SK-N-SH (cell line): ENCODE measurements at regions not wholly inside any gene's neighbourhood (a gene's known extent, or its start where the extent isn't known, plus 50 kb on each side); places are given as distances from the start of the nearest gene placed in this dataset.

Source experiments
- CTCF ChIA-PET: fragments of 300-600, 350-600 bp; formaldehyde crosslinking; extraction: SDS; loops from one replicate; lab custom pipeline; 2021; lab: Yijun Ruan, JAX
- POLR2A ChIA-PET: fragments of 350-600 bp; sonication (Branson Sonifier 250); formaldehyde crosslinking; extraction: SDS; loops from one replicate; lab custom pipeline; 2020; ENCODE audit warnings: antibody characterized with exemption, inconsistent platforms; lab: Yijun Ruan, JAX
- DNase-seq: peaks from one replicate; pipeline ENCODE4 v3.0.0; 2012
- H2AFZ ChIP-seq: fragments of 200-600 bp; sonication (generic); 2 replicates; pipeline ENCODE4 v1.8.1; 2016; ENCODE audit warnings: antibody characterized with exemption, mild to moderate bottlenecking, low read depth
- H3F3A ChIP-seq: fragments of 200-600 bp; sonication (generic); replicated peaks from 2 replicates; pipeline ENCODE3; 2016; ENCODE audit warnings: antibody characterized with exemption, mild to moderate bottlenecking; ENCODE audit not compliant: insufficient read depth
- H3K27ac ChIP-seq, 2 experiments: fragments of 200-500 bp in 1 of 2; fragments of 200-600 bp in 1 of 2; sonication (Bioruptor generic) in 1 of 2; sonication (generic), shearing (Covaris generic) in 1 of 2; 2 replicates each; pipeline versions ENCODE4 v1.5.1 to v1.6.1; 2014 to 2016; ENCODE audit warnings: low read depth in 2 of 2, inconsistent platforms in 1 of 2, low read length in 1 of 2, mild to moderate bottlenecking in 1 of 2, mixed read lengths in 1 of 2
- H3K27me3 ChIP-seq: fragments of 200-600 bp; sonication (generic), shearing (Covaris generic); 2 replicates; pipeline ENCODE4 v1.6.1; 2016; ENCODE audit warnings: mixed run types; ENCODE audit not compliant: insufficient read depth
- H3K36me3 ChIP-seq, 2 experiments: fragments of 200-500 bp in 1 of 2; fragments of 200-600 bp in 1 of 2; sonication (Bioruptor generic) in 1 of 2; sonication (generic) in 1 of 2; replicated peaks in 1 of 2; 2 replicates each; pipeline versions ENCODE3 to v1.5.1; 2014 to 2016; ENCODE audit warnings: low read length in 1 of 2, mild to moderate bottlenecking in 1 of 2; ENCODE audit not compliant: insufficient read depth in 2 of 2, control insufficient read depth in 1 of 2
- H3K4me1 ChIP-seq, 2 experiments: fragments of 200-500 bp in 1 of 2; fragments of 200-600 bp in 1 of 2; sonication (Bioruptor generic) in 1 of 2; sonication (generic), shearing (Covaris generic) in 1 of 2; 2 replicates each; pipeline versions ENCODE4 v1.5.1 to v1.6.1; 2014 to 2016; ENCODE audit warnings: low read depth in 1 of 2, low read length in 1 of 2, mixed run types in 1 of 2; ENCODE audit not compliant: insufficient read depth in 2 of 2, control insufficient read depth in 1 of 2
- H3K4me2 ChIP-seq: fragments of 200-600 bp; sonication (generic), shearing (Covaris generic); 2 replicates; pipeline ENCODE4 v1.6.1; 2017; ENCODE audit warnings: mixed run types
- H3K4me3 ChIP-seq, 2 experiments: fragments of 200-500 bp in 1 of 2; fragments of 200-600 bp in 1 of 2; sonication (Bioruptor generic) in 1 of 2; sonication (generic), shearing (Covaris generic) in 1 of 2; 2 replicates each; pipeline versions ENCODE4 v1.5.1 to v1.8.1; 2014 to 2016; ENCODE audit warnings: low read depth in 2 of 2, inconsistent platforms in 1 of 2, low read length in 1 of 2, mild to moderate bottlenecking in 1 of 2, mixed read lengths in 1 of 2, moderate library complexity in 1 of 2
- H3K79me2 ChIP-seq: fragments of 200-600 bp; sonication (generic); 2 replicates; pipeline ENCODE4 v1.8.1; 2017; ENCODE audit warnings: mild to moderate bottlenecking; ENCODE audit not compliant: insufficient read depth
- H3K9ac ChIP-seq: fragments of 200-600 bp; sonication (generic); 2 replicates; pipeline ENCODE4 v1.6.1; 2017; ENCODE audit warnings: mixed run types
- H3K9me2 ChIP-seq: fragments of 200-600 bp; sonication (generic); 2 replicates; pipeline ENCODE4 v1.6.1; 2017; ENCODE audit warnings: mixed run types
- H3K9me3 ChIP-seq: fragments of 200-600 bp; sonication (generic); 2 replicates; pipeline ENCODE4 v1.6.1; 2017; ENCODE audit warnings: mixed run types, mild to moderate bottlenecking, moderate library complexity
- H4K20me1 ChIP-seq: fragments of 200-600 bp; sonication (generic); 2 replicates; pipeline ENCODE4 v1.6.1; 2017; ENCODE audit warnings: mild to moderate bottlenecking, mixed run types; ENCODE audit not compliant: insufficient read depth
- CHD2 ChIP-seq: fragments of 150-350 bp; IDR thresholded peaks from 2 replicates; pipeline ENCODE4 v1.6.1; 2018; ENCODE audit warnings: low read length; ENCODE audit not compliant: partially characterized antibody
- ELF1 ChIP-seq: IDR thresholded peaks from 2 replicates; pipeline ENCODE4 v1.4.0; 2012
- EZH2phosphoT487 ChIP-seq: fragments of 200-600 bp; sonication (generic); IDR thresholded peaks from 2 replicates; pipeline ENCODE4 v1.6.1; 2017; ENCODE audit warnings: low read depth, mixed run types, mild to moderate bottlenecking, antibody characterized with exemption, moderate library complexity, borderline replicate concordance
- FOSL2 ChIP-seq: IDR thresholded peaks from 2 replicates; pipeline ENCODE4 v1.4.0; 2012; ENCODE audit warnings: low read depth, mild to moderate bottlenecking, moderate library complexity, borderline replicate concordance
- FOXJ3 ChIP-seq: sonication (generic); formaldehyde crosslinking; IDR thresholded peaks from 2 replicates; pipeline ENCODE4 v1.5.1; 2020; ENCODE audit warnings: mild to moderate bottlenecking, missing genetic modification reagents
- GABPA ChIP-seq: IDR thresholded peaks from 2 replicates; pipeline ENCODE4 v1.4.0; 2012; ENCODE audit warnings: low read depth, mild to moderate bottlenecking
- MXI1 ChIP-seq: IDR thresholded peaks from 2 replicates; pipeline ENCODE4 v1.6.1; 2012; ENCODE audit warnings: mild to moderate bottlenecking, low read depth, low read length, improper control_type of control experiment
- NFIC ChIP-seq: IDR thresholded peaks from 2 replicates; pipeline ENCODE4 v1.4.0; 2012; ENCODE audit warnings: borderline replicate concordance
- NRF1 ChIP-seq: IDR thresholded peaks from 2 replicates; pipeline ENCODE4 v1.6.1; 2012; ENCODE audit warnings: low read depth, mild to moderate bottlenecking, low read length
- POLR2AphosphoS5 ChIP-seq: IDR thresholded peaks from 2 replicates; pipeline ENCODE4 v1.6.1; 2012; ENCODE audit warnings: low read depth, low read length
- RCOR1 ChIP-seq: fragments of 150-350 bp; IDR thresholded peaks from 2 replicates; pipeline ENCODE4 v1.6.1; 2017; ENCODE audit warnings: antibody characterized with exemption, low read length
- RFX5 ChIP-seq: IDR thresholded peaks from 2 replicates; pipeline ENCODE4 v1.6.1; 2012; ENCODE audit warnings: mild to moderate bottlenecking, improper control_type of control experiment, low read length
- SIN3A ChIP-seq: IDR thresholded peaks from 2 replicates; pipeline ENCODE4 v1.6.1; 2012; ENCODE audit warnings: low read depth, mild to moderate bottlenecking, low read length, moderate library complexity, borderline replicate concordance
- TCF12 ChIP-seq: IDR thresholded peaks from 2 replicates; pipeline ENCODE4 v1.4.0; 2012
- TEAD4 ChIP-seq: IDR thresholded peaks from 2 replicates; pipeline ENCODE4 v1.4.0; 2012; ENCODE audit warnings: mild to moderate bottlenecking, borderline replicate concordance; ENCODE audit not compliant: insufficient read depth
- WGBS: methylation state at CpG from one replicate; pipeline ENCODE4 v1.1.6; 2017; ENCODE audit warnings: low lambda C conversion rate; 5-methylcytosine and 5-hydroxymethylcytosine counted together
- TF ChIP-seq, protein P1 (sequence below): IDR thresholded peaks from 2 replicates; pipeline ENCODE4 v1.4.0; 2012; ENCODE audit warnings: low read depth
- TF ChIP-seq, protein P2 (sequence below): IDR thresholded peaks from 2 replicates; pipeline ENCODE4 v1.4.0; 2012; ENCODE audit warnings: low read depth, borderline replicate concordance
- TF ChIP-seq, protein P3 (sequence below): IDR thresholded peaks from 2 replicates; pipeline ENCODE4 v1.4.0; 2012; ENCODE audit warnings: low read depth, borderline replicate concordance
- TF ChIP-seq, protein P4 (sequence below): IDR thresholded peaks from 2 replicates; pipeline ENCODE4 v1.6.1; 2012; ENCODE audit warnings: mild to moderate bottlenecking, low read depth, low read length, moderate library complexity
- TF ChIP-seq, protein P5 (sequence below): fragments of 150-350 bp; IDR thresholded peaks from 2 replicates; pipeline ENCODE4 v1.6.1; 2016; ENCODE audit warnings: mild to moderate bottlenecking, low read depth, low read length

DNA sequence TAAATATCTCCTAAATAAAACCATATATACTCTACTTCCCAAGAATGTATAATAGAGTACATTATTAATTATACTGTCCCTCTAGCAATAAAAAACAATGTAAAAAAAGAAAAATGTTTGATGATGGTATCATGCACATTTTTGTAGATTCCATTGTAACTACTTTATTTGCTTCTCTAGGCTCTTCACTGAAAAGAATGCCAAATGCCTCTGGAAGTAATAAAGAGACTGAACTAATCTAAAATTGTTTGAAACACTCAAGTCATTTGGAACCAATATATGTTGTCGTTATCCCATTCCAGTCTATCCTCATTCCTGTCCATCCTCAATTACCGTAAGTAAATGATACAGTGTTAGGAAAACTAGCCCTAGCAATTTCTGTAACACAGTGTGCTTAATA, 233.6 kb downstream of the C12orf50 start:
- Histone ChIP-seq H3K9ac (no peak overlapping the region), H2AFZ (no peak overlapping the region; the same call in 1 of the 2 replicates), H3F3A (peaks cover 4% of the 10 kb centered on the region), H3K36me3 (no peaks in the 10 kb centered on the region), H3K9me2 (0 out of 2 replicates have a peak, but pooled peaks cover 3% of the 10 kb centered on the region), H3K9me3 (no peaks in the 10 kb centered on the region), H4K20me1 (no peaks in the 10 kb centered on the region), H3K79me2 (no peaks in the 10 kb centered on the region), H3K27me3 (no peaks in the 10 kb centered on the region), H3K27ac (peak overlapping the region in 1 of 2 experiments; percentile 28; a peak in 1 of 4 replicates), H3K4me2 (no peak overlapping the region), H3K4me1 (peaks cover 0 to 10% of the 10 kb centered on the region in 2 experiments; a peak in 2 of 4 replicates), H3K4me3 (no peak overlapping the region)
- POLR2A ChIA-PET, result no interaction called here
- TF ChIP-seq ELF1 (no peak), TCF12 (peak; percentile 42)
- 58% methylated on average over 2 of the region's 2 CpGs for WGBS
- DNase-seq, result no peak
- CTCF ChIA-PET, result no interaction called here

DNA sequence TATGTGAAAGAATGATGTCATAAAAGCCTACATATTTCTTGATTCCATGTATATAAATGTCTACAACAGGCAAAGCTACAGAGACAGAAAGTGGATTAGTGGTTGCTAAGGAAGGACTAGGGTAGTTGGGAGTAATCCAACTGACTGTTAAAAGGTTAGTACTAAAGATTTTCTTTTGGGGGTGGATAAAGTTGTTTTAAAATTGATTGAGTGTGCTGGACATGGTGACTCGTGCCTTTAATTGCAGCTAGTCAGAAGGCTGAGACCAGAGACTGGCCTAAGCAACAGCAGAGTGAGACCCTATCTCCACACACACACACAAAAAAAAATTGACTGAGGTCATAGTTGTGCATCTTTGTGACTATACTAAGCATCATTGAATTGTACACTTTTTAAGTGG, 234.3 kb downstream of the C12orf50 start:
- WGBS, result 63% methylated on average over 1 of the region's 1 CpG
- TF ChIP-seq, protein P1, sequence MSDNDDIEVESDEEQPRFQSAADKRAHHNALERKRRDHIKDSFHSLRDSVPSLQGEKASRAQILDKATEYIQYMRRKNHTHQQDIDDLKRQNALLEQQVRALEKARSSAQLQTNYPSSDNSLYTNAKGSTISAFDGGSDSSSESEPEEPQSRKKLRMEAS, result no peak
- TF ChIP-seq FOXJ3, result no peak
- TF ChIP-seq RFX5, result no peak
- TF ChIP-seq EZH2phosphoT487, result no peak
- TF ChIP-seq, protein P2, sequence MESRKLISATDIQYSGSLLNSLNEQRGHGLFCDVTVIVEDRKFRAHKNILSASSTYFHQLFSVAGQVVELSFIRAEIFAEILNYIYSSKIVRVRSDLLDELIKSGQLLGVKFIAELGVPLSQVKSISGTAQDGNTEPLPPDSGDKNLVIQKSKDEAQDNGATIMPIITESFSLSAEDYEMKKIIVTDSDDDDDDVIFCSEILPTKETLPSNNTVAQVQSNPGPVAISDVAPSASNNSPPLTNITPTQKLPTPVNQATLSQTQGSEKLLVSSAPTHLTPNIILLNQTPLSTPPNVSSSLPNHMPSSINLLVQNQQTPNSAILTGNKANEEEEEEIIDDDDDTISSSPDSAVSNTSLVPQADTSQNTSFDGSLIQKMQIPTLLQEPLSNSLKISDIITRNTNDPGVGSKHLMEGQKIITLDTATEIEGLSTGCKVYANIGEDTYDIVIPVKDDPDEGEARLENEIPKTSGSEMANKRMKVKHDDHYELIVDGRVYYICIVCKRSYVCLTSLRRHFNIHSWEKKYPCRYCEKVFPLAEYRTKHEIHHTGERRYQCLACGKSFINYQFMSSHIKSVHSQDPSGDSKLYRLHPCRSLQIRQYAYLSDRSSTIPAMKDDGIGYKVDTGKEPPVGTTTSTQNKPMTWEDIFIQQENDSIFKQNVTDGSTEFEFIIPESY, result no peak
- TF ChIP-seq FOSL2, result no peak
- TF ChIP-seq TEAD4, result no peak
- no peak for TF ChIP-seq NFIC
- no peak for TF ChIP-seq RCOR1
- TF ChIP-seq, protein P3, sequence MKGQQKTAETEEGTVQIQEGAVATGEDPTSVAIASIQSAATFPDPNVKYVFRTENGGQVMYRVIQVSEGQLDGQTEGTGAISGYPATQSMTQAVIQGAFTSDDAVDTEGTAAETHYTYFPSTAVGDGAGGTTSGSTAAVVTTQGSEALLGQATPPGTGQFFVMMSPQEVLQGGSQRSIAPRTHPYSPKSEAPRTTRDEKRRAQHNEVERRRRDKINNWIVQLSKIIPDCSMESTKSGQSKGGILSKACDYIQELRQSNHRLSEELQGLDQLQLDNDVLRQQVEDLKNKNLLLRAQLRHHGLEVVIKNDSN, result no peak
- TF ChIP-seq, protein P4, sequence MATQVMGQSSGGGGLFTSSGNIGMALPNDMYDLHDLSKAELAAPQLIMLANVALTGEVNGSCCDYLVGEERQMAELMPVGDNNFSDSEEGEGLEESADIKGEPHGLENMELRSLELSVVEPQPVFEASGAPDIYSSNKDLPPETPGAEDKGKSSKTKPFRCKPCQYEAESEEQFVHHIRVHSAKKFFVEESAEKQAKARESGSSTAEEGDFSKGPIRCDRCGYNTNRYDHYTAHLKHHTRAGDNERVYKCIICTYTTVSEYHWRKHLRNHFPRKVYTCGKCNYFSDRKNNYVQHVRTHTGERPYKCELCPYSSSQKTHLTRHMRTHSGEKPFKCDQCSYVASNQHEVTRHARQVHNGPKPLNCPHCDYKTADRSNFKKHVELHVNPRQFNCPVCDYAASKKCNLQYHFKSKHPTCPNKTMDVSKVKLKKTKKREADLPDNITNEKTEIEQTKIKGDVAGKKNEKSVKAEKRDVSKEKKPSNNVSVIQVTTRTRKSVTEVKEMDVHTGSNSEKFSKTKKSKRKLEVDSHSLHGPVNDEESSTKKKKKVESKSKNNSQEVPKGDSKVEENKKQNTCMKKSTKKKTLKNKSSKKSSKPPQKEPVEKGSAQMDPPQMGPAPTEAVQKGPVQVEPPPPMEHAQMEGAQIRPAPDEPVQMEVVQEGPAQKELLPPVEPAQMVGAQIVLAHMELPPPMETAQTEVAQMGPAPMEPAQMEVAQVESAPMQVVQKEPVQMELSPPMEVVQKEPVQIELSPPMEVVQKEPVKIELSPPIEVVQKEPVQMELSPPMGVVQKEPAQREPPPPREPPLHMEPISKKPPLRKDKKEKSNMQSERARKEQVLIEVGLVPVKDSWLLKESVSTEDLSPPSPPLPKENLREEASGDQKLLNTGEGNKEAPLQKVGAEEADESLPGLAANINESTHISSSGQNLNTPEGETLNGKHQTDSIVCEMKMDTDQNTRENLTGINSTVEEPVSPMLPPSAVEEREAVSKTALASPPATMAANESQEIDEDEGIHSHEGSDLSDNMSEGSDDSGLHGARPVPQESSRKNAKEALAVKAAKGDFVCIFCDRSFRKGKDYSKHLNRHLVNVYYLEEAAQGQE, result no peak
- TF ChIP-seq, protein P5, sequence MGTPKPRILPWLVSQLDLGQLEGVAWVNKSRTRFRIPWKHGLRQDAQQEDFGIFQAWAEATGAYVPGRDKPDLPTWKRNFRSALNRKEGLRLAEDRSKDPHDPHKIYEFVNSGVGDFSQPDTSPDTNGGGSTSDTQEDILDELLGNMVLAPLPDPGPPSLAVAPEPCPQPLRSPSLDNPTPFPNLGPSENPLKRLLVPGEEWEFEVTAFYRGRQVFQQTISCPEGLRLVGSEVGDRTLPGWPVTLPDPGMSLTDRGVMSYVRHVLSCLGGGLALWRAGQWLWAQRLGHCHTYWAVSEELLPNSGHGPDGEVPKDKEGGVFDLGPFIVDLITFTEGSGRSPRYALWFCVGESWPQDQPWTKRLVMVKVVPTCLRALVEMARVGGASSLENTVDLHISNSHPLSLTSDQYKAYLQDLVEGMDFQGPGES, result no peak
- no peak for TF ChIP-seq SIN3A
- no peak for TF ChIP-seq GABPA
- no peak for TF ChIP-seq CHD2
- no peak for TF ChIP-seq NRF1
- TF ChIP-seq POLR2AphosphoS5, result no peak
- TF ChIP-seq MXI1, result no peak
- TF ChIP-seq, all 33 proteins: peak for 0
- Histone ChIP-seq H3K27me3 (no peaks in the 10 kb centered on the region), H3F3A (peaks cover 4% of the 10 kb centered on the region), H3K4me1 (peaks cover 0 to 10% of the 10 kb centered on the region in 2 experiments; a peak in 2 of 4 replicates), H3K9me2 (0 out of 2 replicates have a peak, but pooled peaks cover 3% of the 10 kb centered on the region), H3K4me2 (no peak overlapping the region), H4K20me1 (no peaks in the 10 kb centered on the region), H3K27ac (no peak overlapping the region), H3K9ac (no peak overlapping the region), H3K4me3 (no peak overlapping the region), H2AFZ (no peak overlapping the region), H3K9me3 (no peaks in the 10 kb centered on the region), H3K36me3 (no peaks in the 10 kb centered on the region), H3K79me2 (no peaks in the 10 kb centered on the region)
- no peak for DNase-seq
- POLR2A ChIA-PET, result no interaction called here
- CTCF ChIA-PET, result no interaction called here
